Mesenchymal stem cell (in vitro differentiated cells and primary cell): ENCODE measurements at regions not wholly inside any gene's neighbourhood (a gene's known extent, or its start where the extent isn't known, plus 50 kb on each side); places are given as distances from the start of the nearest gene placed in this dataset.

Experiments
- DNase-seq: peaks from one replicate; pipeline ENCODE4 v3.0.0-alpha.2; 2013
- H2AFZ ChIP-seq: one replicate; pipeline ENCODE4 v1.6.1; 2013; ENCODE audit warnings: low read depth, mild to moderate bottlenecking, control low read depth, inconsistent platforms, low read length, moderate library complexity
- H2AK5ac ChIP-seq: 2 replicates; pipeline ENCODE4 v1.6.1; 2013; ENCODE audit warnings: low read length, moderate library complexity, mild to moderate bottlenecking, inconsistent platforms; ENCODE audit not compliant: severe bottlenecking
- H2BK120ac ChIP-seq: one replicate; pipeline ENCODE4 v1.6.1; 2013; ENCODE audit warnings: low read depth, mild to moderate bottlenecking, inconsistent platforms, low read length, moderate library complexity
- H2BK12ac ChIP-seq, 2 experiments: one replicate each; pipeline ENCODE4 v1.6.1; 2013; ENCODE audit warnings: inconsistent platforms in 2 of 2, low read length in 2 of 2, mild to moderate bottlenecking in 2 of 2, moderate library complexity in 2 of 2, control low read depth in 1 of 2
- H2BK15ac ChIP-seq: one replicate; pipeline ENCODE4 v1.6.1; 2013; ENCODE audit warnings: mild to moderate bottlenecking, low read depth, inconsistent platforms; ENCODE audit not compliant: poor library complexity, severe bottlenecking
- H2BK5ac ChIP-seq: 2 replicates; pipeline ENCODE4 v1.6.1; 2013; ENCODE audit warnings: low read depth, mild to moderate bottlenecking, low read length, control low read depth, inconsistent platforms; ENCODE audit not compliant: poor library complexity, severe bottlenecking
- H3K14ac ChIP-seq, 2 experiments: one replicate each; pipeline ENCODE4 v1.6.1; 2013; ENCODE audit warnings: inconsistent platforms in 2 of 2, low read length in 2 of 2, control low read depth in 1 of 2, mild to moderate bottlenecking in 1 of 2, moderate library complexity in 1 of 2
- H3K18ac ChIP-seq, 2 experiments: one replicate each; pipeline ENCODE4 v1.6.1; 2013; ENCODE audit warnings: inconsistent platforms in 2 of 2, low read length in 2 of 2, control low read depth in 1 of 2, low read depth in 1 of 2, mild to moderate bottlenecking in 1 of 2
- H3K23ac ChIP-seq, 2 experiments: one replicate each; pipeline ENCODE4 v1.6.1; 2013; ENCODE audit warnings: inconsistent platforms in 2 of 2, low read length in 2 of 2, mild to moderate bottlenecking in 2 of 2, moderate library complexity in 2 of 2, control low read depth in 1 of 2
- H3K27ac ChIP-seq: 2 replicates; pipeline ENCODE4 v1.5.1; 2013; ENCODE audit warnings: mild to moderate bottlenecking, moderate library complexity, low read length, control low read depth, inconsistent platforms; ENCODE audit not compliant: poor library complexity, severe bottlenecking
- H3K27me3 ChIP-seq, 2 experiments: 2 replicates each; pipeline versions ENCODE4 v1.6.1 to v1.7.0; 2013; ENCODE audit warnings: low read length in 2 of 2, mild to moderate bottlenecking in 2 of 2, moderate library complexity in 2 of 2, control low read depth in 1 of 2, inconsistent platforms in 1 of 2; ENCODE audit not compliant: control insufficient read depth in 1 of 2, insufficient read depth in 1 of 2
- H3K36me3 ChIP-seq, 2 experiments: 2 replicates each; pipeline versions ENCODE4 v1.6.1 to v1.7.0; 2013; ENCODE audit warnings: low read length in 2 of 2, control low read depth in 1 of 2, inconsistent platforms in 1 of 2, low read depth in 1 of 2, mild to moderate bottlenecking in 1 of 2; ENCODE audit not compliant: insufficient read depth in 2 of 2, control insufficient read depth in 1 of 2
- H3K4ac ChIP-seq, 2 experiments: one replicate each; pipeline ENCODE4 v1.6.1; 2013; ENCODE audit warnings: inconsistent platforms in 2 of 2, low read length in 2 of 2, mild to moderate bottlenecking in 2 of 2, moderate library complexity in 2 of 2, control low read depth in 1 of 2, low read depth in 1 of 2
- H3K4me1 ChIP-seq: 2 replicates; pipeline ENCODE4 v1.6.1; 2013; ENCODE audit warnings: low read depth, low read length, control low read depth; ENCODE audit not compliant: control insufficient read depth, insufficient read depth
- H3K4me2 ChIP-seq: 2 replicates; pipeline ENCODE4 v1.6.1; 2013; ENCODE audit warnings: low read length, mild to moderate bottlenecking, inconsistent platforms; ENCODE audit not compliant: poor library complexity, severe bottlenecking
- H3K4me3 ChIP-seq, 2 experiments: 2 replicates each; pipeline versions ENCODE4 v1.5.1 to v1.7.0; 2013; ENCODE audit warnings: low read length in 2 of 2, mild to moderate bottlenecking in 2 of 2, control low read depth in 1 of 2, low read depth in 1 of 2; ENCODE audit not compliant: insufficient read depth in 1 of 2
- H3K79me1 ChIP-seq: replicated peaks from 2 replicates; pipeline ENCODE4 v1.6.1; 2013; ENCODE audit warnings: mild to moderate bottlenecking, control low read depth, low read length, inconsistent platforms; ENCODE audit not compliant: poor library complexity, severe bottlenecking
- H3K9ac ChIP-seq: 2 replicates; pipeline ENCODE4 v1.7.0; 2013; ENCODE audit warnings: mild to moderate bottlenecking, low read length, moderate library complexity
- H3K9me3 ChIP-seq: 2 replicates; pipeline ENCODE4 v1.7.0; 2013; ENCODE audit warnings: mild to moderate bottlenecking, low read length; ENCODE audit not compliant: control insufficient read depth
- H4K8ac ChIP-seq: one replicate; pipeline ENCODE4 v1.6.1; 2013; ENCODE audit warnings: inconsistent platforms, mild to moderate bottlenecking, low read length, moderate library complexity
- H4K91ac ChIP-seq: one replicate; pipeline ENCODE4 v1.6.1; 2013; ENCODE audit warnings: mild to moderate bottlenecking, low read length, inconsistent platforms
- WGBS: methylation state at CpG from one replicate; pipeline ENCODE4 v1.1.7; 2013; ENCODE audit warnings: mixed read lengths; 5-methylcytosine and 5-hydroxymethylcytosine counted together

DNA sequence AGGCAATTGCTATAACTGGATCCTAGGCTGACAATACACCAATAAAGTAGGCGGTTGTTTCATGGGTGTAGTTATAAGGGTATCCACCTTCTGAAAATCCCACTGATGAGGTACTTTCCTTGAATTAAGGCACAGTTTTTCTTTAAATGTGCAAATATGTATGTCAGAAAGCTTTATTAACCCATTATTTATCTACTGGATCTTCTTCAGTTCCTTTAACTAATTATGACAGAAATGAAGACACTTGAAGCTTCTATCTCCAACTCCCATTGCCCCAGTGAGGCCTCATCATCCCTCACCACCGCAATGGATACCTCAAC, 159.6 kb upstream of the KLF3 start:
- no peak overlapping the region for H2BK5ac ChIP-seq

DNA sequence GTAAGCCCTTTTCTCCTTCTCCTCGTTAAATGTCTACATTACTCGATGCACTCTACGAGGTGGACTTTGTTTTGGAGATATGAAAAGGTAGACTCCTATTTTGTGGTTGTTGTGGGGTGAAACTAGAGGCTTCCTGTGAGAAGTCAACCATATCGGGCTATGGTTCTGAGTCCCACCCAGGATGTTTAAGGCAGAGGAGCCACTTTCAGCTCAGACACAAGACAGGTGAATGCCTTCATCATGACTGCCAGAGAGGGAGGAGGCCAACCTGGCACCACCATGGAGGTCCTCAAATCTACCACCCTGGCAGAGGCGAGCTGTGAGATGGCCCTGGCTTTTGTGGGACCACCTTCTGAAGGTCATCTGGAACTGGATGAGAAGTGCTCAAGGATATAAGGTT, 154.4 kb upstream of the KLF3 start:
- no peak overlapping the region for H3K27ac ChIP-seq
- H3K18ac ChIP-seq, result no peak overlapping the region
- 92% methylated on average over 5 of the region's 5 CpGs for WGBS
- no peak overlapping the region for H4K91ac ChIP-seq
- peaks cover 7 to 25% of the 10 kb centered on the region in 2 experiments for H3K27me3 ChIP-seq
- no peak overlapping the region for H2AK5ac ChIP-seq
- no peak overlapping the region for H3K4me3 ChIP-seq
- H3K4me1 ChIP-seq, result no peaks in the 10 kb centered on the region
- no peaks in the 10 kb centered on the region for H3K36me3 ChIP-seq
- DNase-seq, result no peak
- no peak overlapping the region for H3K14ac ChIP-seq
- H3K4me2 ChIP-seq, result no peak overlapping the region
- H2BK120ac ChIP-seq, result no peak overlapping the region
- no peak overlapping the region for H3K23ac ChIP-seq
- no peak overlapping the region for H2BK15ac ChIP-seq
- no peak overlapping the region for H2BK12ac ChIP-seq
- H3K4ac ChIP-seq, result no peak overlapping the region
- no peak overlapping the region for H2BK5ac ChIP-seq
- no peaks in the 10 kb centered on the region for H3K9me3 ChIP-seq
- no peak overlapping the region for H4K8ac ChIP-seq
- H2AFZ ChIP-seq, result no peak overlapping the region
- no peak overlapping the region for H3K9ac ChIP-seq
- no peaks in the 10 kb centered on the region for H3K79me1 ChIP-seq

More for the DNA sequence above, 159.6 kb upstream of the KLF3 start:
- H2BK120ac ChIP-seq, result no peak overlapping the region
- no peaks in the 10 kb centered on the region for H3K79me1 ChIP-seq
- no peak overlapping the region for H2BK12ac ChIP-seq
- 98% methylated on average over 1 of the region's 2 CpGs for WGBS
- H3K27me3 ChIP-seq, result peaks cover 7 to 15% of the 10 kb centered on the region in 2 experiments
- DNase-seq, result no peak
- no peak overlapping the region for H2AFZ ChIP-seq
- H3K9ac ChIP-seq, result no peak overlapping the region
- no peak overlapping the region for H3K18ac ChIP-seq
- no peak overlapping the region for H4K8ac ChIP-seq
- H3K4me3 ChIP-seq, result no peak overlapping the region
- H3K14ac ChIP-seq, result no peak overlapping the region
- no peak overlapping the region for H3K27ac ChIP-seq
- H3K23ac ChIP-seq, result no peak overlapping the region
- no peak overlapping the region for H2BK15ac ChIP-seq
- no peak overlapping the region for H4K91ac ChIP-seq
- no peaks in the 10 kb centered on the region for H3K4me1 ChIP-seq
- no peaks in the 10 kb centered on the region for H3K9me3 ChIP-seq
- no peak overlapping the region for H3K4ac ChIP-seq
- H3K4me2 ChIP-seq, result no peak overlapping the region
- no peak overlapping the region for H2AK5ac ChIP-seq
- no peaks in the 10 kb centered on the region for H3K36me3 ChIP-seq

DNA sequence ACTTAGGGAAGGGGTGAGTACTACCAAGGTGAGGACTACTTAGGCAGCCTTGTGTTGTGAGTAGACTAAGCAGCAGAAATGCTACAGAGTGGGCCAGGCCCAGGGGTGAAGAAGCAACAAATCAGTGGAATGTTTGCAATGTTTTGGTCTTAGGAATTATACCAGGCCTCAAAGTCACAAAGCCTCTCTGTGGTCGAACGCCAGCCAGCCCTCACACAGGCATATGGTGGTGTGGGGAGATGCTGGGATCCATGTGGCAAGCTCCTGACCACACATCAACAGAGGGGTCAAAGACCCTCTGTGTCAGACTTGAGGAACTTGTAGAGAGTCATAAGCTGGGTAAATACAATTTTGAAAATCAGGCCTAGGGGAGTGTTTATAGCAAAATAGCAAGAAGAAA, 153.8 kb upstream of the KLF3 start:
- H3K9me3 ChIP-seq, result no peaks in the 10 kb centered on the region
- no peak overlapping the region for H2BK5ac ChIP-seq
- H2AK5ac ChIP-seq, result no peak overlapping the region

DNA sequence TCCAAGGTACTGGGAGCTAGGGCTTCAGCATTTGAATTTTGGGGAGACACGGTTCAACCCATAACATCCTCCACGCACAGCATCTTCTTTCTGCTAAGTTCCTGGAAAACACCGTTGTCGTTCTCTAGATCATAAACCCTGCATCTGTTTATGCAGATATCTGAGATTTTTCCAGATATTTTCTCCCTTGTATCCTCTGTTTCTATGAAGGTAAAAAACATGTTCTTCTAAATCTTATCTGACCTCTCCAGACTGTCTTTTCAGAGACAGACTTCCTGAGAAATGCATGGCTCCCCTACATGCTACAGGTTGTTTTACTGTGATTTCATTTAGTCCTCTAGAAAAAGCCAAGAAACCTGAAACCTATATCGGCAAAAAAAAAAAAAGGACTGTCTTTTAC, 152.3 kb upstream of the KLF3 start:
- DNase-seq, result no peak
- Histone ChIP-seq H3K4me1 (no peaks in the 10 kb centered on the region), H4K8ac (no peak overlapping the region), H4K91ac (no peak overlapping the region), H2BK120ac (no peak overlapping the region), H2AK5ac (no peak overlapping the region), H2BK5ac (no peak overlapping the region), H3K36me3 (no peaks in the 10 kb centered on the region), H3K27me3 (peaks cover 7 to 25% of the 10 kb centered on the region in 2 experiments), H3K18ac (no peak overlapping the region), H3K9me3 (no peaks in the 10 kb centered on the region), H3K4me3 (no peak overlapping the region), H3K9ac (no peak overlapping the region), H2AFZ (no peak overlapping the region), H3K79me1 (no peaks in the 10 kb centered on the region), H3K4ac (no peak overlapping the region), H3K14ac (no peak overlapping the region), H2BK15ac (no peak overlapping the region), H2BK12ac (no peak overlapping the region), H3K27ac (no peak overlapping the region), H3K23ac (no peak overlapping the region), H3K4me2 (no peak overlapping the region)
- WGBS, result 96% methylated on average over 5 of the region's 5 CpGs

More for the DNA sequence above, 153.8 kb upstream of the KLF3 start:
- H3K14ac ChIP-seq, result no peak overlapping the region
- no peak overlapping the region for H3K4ac ChIP-seq
- H3K18ac ChIP-seq, result peak overlapping the region in 1 of 2 experiments; percentile 28
- H4K91ac ChIP-seq, result no peak overlapping the region
- no peak overlapping the region for H2BK120ac ChIP-seq
- no peak overlapping the region for H4K8ac ChIP-seq
- no peak overlapping the region for H3K27ac ChIP-seq
- no peak for DNase-seq
- H3K27me3 ChIP-seq, result peaks cover 7 to 25% of the 10 kb centered on the region in 2 experiments
- no peaks in the 10 kb centered on the region for H3K36me3 ChIP-seq
- H3K4me3 ChIP-seq, result no peak overlapping the region
- H2BK15ac ChIP-seq, result no peak overlapping the region
- no peaks in the 10 kb centered on the region for H3K79me1 ChIP-seq
- no peak overlapping the region for H2AFZ ChIP-seq
- no peak overlapping the region for H3K23ac ChIP-seq
- no peak overlapping the region for H3K9ac ChIP-seq
- no peak overlapping the region for H2BK12ac ChIP-seq
- 98% methylated on average over 2 of the region's 2 CpGs for WGBS
- no peaks in the 10 kb centered on the region for H3K4me1 ChIP-seq
- no peak overlapping the region for H3K4me2 ChIP-seq
